Astrocyte (in vitro differentiated cells and primary cell): ENCODE measurements at regions not wholly inside any gene's neighbourhood (a gene's known extent, or its start where the extent isn't known, plus 50 kb on each side); places are given as distances from the start of the nearest gene placed in this dataset.

ENCODE experiments used
- CTCF ChIP-seq: IDR thresholded peaks from 2 replicates; pipeline ENCODE4 v1.5.1; 2011; ENCODE audit warnings: low read depth, mild to moderate bottlenecking, inconsistent platforms, low read length, moderate library complexity; ENCODE audit not compliant: insufficient read depth
- EZH2 ChIP-seq: IDR thresholded peaks from 2 replicates; pipeline ENCODE4 v1.6.1; 2012; ENCODE audit warnings: mild to moderate bottlenecking, low read length, inconsistent platforms; ENCODE audit not compliant: insufficient read depth

GRCh38 chr3:107201146-107201545 lies 176.1 kb upstream of the CCDC54 start:
- TF ChIP-seq CTCF (no peak), EZH2 (no peak)
